ENCODE measurements at regions not wholly inside any gene's neighbourhood (a gene's known extent, or its start where the extent isn't known, plus 50 kb on each side); places are given as distances from the start of the nearest gene placed in this dataset.

GRCh38 chr22:48065892-48066291 lies 1303.4 kb downstream of the TBC1D22A start:
- TF ChIP-seq ESRRG (CRISPR knock-in tag; IDR thresholded peaks at IDR 0.05) (no peak), ZFP3 (CRISPR knock-in tag; IDR thresholded peaks at IDR 0.05) (no peak)

Measured in SK-N-SH treated with all-trans-retinoic acid at 6 μM for 48 hours (cell line).